Epidermal melanocyte (primary cell): ENCODE measurements at regions not wholly inside any gene's neighbourhood (a gene's known extent, or its start where the extent isn't known, plus 50 kb on each side); places are given as distances from the start of the nearest gene placed in this dataset.
A peak's percentile ranks its signal among the peaks of the same experiment; 100 is the strongest.
"Not testable (repeated sequence)": the region's sequence is repeated elsewhere in the genome, so short reads cannot be mapped to it uniquely, and the experiment has no call there.

Source experiments
- DNase-seq: peaks from one replicate; pipeline ENCODE4 v3.0.0; 2011; ENCODE audit warnings: low spot score; ENCODE audit not compliant: insufficient read length

DNA sequence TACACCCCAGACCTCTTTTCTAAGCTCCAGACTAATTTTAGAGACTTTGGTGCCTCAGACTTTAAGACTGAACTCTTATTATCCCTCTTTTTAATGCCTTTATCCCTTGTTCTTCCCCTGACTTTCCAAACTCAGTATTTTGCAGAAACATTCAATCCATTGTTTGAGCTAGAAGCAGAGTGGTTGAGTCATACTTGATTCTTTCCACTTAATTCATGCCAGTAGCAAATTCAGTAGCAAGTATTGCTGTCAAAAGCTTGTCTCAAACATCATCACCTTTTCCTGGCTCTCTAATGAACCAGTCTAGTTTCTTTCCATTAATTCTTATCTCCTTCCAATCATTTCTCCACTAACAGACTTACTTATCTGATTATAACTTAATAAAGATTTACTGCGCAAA lies 699.7 kb upstream of the ZNF804A start:
- no peak for DNase-seq

DNA sequence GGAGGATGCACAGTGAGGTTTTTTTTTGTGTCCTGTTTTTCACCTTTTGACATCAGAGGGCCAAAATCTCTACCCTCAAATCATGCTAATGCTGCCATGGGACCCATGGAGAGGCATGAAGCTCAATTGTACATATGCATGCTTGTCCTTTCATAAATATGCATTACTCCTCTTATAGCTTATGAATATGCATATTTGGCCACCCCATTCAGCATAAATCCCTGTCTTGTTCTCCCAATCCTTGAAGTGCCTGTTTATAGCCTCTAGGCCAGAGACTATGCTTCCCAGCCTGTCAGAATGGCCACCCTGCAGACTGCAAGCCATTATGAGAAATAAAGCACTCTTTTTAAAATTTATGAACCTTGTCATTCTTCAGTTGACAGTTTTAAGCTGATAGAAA lies 696.4 kb upstream of the ZNF804A start:
- DNase-seq: no peak

DNA sequence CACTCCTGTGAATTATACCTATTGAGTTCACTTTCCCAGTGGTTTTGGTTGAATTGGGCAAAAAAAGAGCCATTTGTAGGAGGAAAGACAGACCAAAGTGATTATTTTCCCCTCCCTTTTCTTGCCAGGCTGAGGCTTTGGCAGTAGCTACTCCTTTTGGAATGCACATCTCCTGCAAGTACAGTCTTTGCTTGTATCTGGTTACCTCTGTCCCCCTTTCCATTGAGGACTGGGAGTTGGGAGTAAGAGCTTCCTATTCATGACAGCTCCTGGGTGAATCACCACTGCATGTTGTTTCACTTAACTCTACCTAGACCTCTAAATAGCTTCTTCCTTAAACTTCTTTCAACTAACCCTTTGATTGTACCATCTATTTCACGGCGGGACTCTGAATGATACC lies 695.3 kb upstream of the ZNF804A start:
- no peak for DNase-seq

DNA sequence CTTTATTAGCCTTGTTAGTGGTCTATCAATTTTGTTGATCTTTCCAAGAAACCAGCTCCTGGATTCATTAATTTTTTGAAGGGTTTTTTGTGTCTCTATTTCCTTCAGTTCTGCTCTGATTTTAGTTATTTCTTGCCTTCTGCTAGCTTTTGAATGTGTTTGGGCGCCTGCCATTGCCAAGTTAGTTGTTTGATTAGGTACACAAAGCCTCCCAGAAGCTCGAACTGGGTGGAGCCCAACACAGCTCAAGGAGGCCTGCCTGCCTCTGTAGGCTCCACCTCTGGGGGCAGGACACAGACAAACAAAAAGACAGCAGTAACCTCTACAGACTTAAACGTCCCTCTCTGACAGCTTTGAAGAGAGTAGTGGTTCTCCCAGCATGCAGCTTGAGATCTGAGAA lies 682.3 kb upstream of the ZNF804A start:
- DNase-seq: not testable (repeated sequence)

DNA sequence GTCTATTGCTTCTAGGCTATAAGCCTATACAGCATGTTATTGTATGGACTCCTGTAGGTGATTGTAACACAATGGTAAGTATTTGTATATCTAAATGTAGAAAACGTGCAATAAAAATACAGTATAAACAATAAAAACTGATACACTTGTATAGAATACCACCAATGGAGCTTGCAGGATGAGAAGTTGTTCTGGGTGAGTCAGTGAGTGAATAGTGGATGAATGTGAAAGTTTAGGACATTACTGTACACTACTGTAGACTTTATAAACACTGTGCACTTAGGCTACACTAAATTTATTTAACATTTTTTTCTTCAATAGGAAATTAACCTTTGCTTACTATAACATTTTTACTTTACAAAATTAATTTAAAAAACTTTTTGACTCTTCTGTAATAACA lies 679.2 kb upstream of the ZNF804A start:
- DNase-seq: no peak

DNA sequence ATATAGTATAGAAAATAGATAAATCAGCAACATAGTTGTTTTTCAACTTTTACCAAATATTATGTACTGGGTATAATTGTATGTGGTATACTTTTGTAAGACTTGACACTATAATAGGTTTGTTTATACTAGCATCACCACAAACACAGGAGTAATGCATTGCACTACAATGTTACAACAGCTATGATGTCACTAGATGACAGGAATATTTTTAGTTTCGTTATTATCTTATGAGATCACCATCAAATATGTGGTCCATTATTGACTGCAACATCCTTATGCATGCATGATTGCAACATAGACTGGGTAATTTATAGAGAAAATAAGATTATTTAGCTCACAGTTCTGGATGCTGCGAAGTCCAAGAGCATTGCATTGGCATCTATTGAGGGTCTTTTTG lies 678.4 kb upstream of the ZNF804A start:
- no peak for DNase-seq

DNA sequence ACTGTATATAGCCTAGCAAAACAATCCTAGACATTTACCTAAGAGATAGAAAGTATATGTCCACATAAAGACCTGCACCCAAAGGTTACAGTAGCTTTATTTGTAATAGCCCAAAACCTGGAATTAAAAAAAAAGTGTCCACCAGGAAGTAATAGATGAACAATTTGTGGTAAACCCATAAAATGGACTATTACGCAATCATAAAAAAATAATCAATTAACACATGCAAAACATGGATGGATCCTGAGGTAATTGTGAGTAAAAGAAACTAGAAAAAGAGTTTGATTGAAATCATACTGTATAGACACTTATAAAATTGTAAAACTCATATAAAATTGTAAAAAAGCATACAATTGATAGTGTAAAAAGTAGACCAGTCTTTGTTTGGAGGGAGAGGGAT lies 673.0 kb upstream of the ZNF804A start:
- no peak for DNase-seq

DNA sequence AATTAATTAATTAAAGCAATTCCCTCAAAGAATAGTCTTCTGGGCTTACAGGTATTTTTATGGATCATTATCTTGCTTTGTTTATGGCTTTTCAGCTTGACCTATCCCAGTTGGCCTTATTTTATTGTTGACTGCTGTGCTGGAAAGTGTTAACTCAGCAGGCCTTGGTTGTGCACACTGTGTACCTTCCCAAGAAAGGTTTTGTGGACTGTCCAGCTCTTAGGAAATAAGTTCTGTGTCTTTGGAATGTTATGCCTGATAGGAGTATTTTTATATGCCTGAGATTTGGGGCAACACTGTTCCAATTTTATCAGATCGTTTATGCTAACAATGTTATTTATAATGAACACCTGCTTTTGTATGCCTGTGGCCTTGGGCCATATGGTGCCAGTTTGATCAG lies 671.9 kb upstream of the ZNF804A start:
- DNase-seq: no peak

DNA sequence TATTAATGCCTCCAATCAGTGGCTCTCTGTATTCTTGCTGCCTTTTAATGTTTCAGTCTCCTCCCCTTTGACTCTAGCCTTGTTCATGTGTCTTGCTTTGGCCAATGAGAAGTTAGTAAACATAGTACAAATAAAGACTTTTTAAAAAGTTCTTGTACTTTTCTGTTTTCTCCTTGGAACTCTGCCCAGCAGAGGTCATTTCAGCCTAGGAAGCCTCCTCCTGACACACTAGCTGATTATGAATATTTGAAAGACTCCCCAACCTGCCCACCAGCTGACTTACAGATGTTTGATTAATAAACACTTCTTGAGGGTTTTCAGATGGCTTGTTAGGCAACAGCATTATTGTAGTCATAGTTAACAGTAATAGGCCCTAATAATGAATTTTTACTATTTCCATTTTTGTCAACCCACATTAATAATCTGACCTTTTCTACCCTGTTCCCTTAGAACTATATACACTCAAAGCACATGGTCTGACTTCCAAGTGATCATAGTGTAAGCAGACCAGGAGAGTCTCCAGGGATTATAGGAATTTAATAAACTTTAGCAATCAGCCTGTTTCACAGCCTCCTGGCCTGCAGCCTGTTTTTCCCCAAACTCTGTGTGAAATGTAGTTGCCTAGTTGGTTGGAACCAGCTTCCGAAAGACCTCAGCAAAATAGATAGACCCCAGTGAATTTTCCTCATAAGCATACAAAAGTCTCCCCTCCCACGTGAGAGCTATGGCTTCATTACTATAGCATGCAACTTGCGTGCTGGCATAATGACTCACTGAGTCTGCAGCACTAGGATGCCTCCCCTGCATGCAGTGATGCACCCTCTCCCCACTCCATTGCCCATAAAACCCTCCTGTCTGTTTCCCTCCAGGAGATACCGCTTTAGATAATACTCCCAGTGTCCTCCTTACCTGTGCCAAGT lies 670.7 kb upstream of the ZNF804A start:
- peak; percentile 15 for DNase-seq

DNA sequence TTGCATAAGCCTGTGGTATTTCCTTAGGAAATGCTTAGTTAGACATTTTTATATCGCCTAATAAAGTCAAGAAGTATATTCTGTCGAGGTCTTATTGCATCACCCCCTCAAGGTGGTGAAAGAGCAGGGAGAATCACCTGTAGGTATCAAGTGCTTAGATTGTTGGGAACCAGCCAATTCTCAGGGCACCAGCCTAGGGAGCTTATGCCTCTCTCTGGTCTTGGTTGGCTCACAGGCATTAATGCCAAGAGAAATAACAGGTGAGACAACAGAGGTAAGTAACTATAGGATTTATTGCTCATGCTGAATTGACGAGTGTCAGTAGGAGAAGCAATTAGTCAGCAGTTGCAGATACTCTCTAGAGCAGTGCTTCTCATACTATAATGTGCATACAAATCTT lies 663.3 kb upstream of the ZNF804A start:
- no peak for DNase-seq

DNA sequence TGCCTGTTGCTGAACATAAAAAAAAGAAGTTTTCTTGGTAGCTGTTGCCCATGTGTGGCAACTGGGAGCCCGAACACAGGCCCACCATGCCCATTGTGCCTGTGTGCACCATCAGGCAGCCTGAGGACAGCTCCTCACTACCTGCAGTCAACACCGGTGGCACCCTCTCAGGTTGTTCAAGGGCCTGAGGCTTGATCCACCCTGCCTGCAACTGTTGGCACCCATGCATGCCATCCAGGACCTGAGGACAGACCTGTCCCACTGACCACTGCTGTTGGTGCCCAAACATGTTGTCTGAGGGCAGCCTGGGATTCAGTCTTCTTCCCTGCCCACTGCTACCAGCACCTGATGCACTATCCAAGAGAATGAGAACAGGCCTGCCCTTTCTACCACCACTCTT lies 661.1 kb upstream of the ZNF804A start:
- DNase-seq: no peak

DNA sequence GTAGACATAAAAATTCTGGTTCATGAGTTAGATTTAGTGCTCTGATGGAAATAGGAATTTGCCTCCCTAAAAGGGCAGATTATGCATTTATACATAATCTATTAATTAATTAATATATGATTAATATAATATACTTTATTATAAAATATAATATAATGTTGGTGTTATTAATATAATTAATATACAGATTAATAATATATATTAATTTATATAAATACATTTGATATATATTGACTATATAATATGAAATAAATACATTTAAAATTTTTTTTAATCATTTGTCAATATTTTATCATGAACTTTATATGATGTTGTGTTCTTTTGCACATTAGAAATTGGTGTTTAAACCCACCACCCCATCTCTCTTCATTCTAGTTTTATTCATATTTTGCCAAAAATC lies 652.1 kb upstream of the ZNF804A start:
- no peak for DNase-seq

DNA sequence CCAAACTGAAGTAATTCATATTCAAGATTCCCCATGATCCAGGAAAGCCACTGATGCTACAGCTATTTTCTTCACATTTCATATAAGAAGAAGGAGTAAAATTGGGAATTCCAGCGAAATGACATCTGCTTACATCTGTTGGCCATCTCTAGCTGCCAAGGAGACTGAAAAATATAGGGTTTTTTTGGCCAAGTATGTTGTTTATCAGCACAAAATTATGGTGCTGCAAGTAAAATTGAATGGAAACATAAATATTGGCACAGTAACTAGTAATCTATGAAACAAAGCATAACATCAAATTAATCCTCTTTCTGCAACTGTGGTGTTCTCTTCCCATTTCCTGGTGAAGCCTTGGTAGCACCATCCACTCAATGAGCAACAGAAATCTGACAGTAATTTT lies 649.5 kb upstream of the ZNF804A start:
- DNase-seq: no peak

DNA sequence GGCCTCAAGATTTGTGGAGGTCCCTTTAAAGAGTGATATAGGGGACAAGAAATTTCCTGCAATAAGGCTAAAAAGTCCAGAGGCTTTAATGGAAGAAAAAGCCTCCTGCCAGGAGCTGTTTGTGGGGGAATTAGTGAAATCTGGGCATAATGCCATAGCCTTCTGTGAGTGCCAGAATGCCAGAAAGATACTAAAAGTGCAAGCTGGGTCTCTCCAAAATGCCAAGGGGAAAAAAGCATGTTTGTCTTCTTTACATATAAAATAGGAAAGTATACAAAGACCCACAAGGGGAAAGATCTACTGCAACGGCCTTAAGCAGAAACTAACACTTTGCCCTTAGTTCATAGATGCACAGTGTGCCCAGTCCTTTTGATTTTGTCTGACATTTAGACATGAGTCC lies 647.7 kb upstream of the ZNF804A start:
- no peak for DNase-seq

DNA sequence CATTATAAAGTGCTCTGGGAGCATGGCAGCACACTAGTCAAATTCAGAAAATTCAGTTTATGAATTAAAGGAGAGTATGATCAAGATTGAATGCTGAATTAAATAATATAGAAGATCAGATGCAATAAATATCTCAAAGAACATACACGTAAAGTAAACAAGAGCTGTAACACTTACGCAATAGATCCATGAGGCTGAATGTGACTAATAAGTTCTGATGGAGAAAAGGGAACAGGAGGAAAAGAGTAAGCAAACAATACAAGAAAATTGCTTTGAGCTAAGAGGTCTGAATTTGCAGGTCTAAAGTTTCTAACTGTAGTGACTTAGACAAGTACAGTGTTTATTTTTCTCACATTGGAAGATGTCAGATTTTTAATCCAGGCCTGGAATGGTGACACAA lies 646.7 kb upstream of the ZNF804A start:
- no peak for DNase-seq

DNA sequence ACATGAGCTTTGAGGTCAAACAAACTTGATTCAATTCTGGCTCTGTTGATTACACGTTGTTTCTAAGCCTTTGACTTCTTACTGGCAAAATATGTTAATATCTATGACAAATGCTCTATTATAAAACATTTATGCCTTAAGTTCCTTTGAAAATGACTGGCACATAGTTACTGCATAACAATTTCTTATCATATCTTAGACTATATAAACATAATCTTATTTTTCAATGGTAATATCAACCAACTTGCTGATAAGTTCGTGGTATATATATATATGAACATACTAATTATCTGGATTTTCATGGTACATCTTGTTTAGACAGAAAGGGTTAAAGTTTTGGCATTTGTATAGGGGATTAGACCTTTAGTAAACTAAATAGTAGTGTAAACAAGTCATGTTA lies 645.6 kb upstream of the ZNF804A start:
- DNase-seq: no peak

DNA sequence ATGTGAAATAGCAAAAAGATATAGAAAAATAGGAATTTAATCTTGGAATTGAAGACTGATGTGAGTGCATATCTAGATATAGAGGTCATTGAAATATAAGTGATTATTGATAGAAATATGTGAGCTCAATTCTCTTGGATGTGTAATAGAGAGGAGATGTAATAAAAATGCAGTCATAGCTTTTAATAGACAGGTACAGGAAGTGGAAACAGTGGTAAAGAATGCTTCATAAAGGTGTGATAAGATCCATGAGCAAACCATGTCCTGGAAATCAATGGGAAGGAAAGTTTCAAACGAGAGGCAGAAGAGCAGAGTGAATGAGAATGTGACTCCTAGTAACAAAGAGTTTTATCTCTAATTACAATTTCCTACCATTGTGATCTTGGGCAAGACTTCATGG lies 634.7 kb upstream of the ZNF804A start:
- no peak for DNase-seq

DNA sequence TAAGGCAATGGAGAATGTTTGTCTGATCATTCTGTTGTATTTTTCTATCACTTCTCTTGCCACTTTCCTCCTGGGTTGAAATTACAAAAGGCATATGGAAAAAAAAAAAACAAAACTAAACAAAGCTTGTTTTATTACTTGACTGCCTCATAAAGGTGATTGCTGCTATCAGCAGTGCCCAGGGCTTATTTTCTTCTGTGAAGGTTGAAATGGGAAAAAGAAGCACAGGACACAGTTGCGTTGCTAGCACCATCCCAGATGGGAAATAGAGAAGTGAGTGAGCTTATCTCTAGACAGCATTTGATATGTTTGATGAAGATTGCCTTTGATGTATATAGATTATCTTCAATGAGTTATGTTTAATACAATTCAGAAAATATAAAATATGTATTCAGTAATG lies 633.8 kb upstream of the ZNF804A start:
- no peak for DNase-seq

DNA sequence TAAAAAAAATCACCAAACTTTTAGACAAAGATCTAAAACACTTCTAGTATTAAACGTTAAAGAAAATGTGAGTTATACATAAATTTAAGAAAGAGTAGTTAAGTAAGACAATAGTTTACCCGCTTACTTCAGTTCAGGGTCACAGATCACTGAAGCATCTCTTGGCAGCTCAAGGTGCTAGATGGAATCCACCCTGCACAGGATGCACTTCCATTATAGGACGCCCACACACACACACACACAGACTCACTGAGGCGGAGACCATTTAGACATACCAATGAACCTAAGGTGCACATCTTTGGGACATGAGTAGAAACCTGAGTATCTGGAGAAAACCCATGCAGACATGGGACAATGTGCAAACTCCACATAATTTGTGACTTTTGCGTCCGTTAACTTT lies 630.6 kb upstream of the ZNF804A start:
- no peak for DNase-seq

DNA sequence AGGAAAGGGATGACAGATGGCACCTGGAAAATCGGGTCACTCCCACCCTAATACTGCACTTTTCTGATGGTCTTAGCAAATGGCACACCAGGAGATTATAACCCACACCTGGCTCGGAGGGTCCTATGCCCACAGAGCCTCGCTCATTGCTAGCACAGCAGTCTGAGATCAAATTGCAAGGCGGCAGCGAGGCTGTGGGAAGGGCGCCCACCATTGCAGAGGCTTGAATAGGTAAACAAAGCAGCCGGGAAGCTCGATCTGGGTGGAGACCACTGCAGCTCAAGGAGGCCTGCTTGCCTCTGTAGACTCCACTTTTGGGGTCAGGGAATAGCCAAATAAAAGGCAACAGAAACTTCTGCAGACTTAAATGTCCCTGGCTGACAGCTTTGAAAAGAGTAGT lies 622.7 kb upstream of the ZNF804A start:
- DNase-seq: not testable (repeated sequence)

DNA sequence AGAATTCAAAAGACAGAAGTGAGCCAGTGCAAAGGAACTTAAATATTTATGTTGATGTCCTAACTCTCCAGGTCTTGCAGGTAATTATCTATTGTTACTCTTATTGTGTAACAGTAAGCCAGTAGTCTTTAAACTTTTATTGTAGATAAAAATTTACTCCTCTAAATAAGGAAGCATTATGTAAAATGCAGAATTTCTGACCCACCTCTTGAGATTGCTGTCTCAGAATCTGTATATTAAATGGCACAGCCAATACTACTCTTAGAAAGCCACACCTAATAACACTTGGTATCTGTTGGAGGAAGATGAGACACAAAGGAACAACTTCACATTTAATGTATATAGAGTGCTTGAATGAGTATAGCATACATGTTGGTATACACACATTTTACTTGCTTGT lies 613.5 kb upstream of the ZNF804A start:
- no peak for DNase-seq

DNA sequence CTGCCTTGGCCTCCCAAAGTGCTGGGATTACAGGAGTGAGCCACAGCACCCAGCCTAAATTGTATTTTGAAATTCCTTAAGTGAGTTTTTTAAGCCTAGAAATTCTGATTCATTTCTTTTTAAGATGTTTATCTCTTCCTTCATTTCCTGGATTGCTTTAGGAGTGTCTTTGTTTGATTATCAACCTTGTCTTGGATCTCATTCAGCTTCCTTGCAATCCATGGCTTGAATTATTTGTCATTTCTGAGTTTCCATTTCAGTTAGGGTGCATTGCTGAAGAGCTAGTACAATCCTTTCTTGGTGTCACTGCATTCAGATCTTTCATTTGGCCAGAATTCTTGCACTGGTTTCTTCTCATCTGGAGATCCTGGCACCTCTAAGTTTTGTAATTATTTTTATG lies 606.4 kb upstream of the ZNF804A start:
- DNase-seq: no peak

DNA sequence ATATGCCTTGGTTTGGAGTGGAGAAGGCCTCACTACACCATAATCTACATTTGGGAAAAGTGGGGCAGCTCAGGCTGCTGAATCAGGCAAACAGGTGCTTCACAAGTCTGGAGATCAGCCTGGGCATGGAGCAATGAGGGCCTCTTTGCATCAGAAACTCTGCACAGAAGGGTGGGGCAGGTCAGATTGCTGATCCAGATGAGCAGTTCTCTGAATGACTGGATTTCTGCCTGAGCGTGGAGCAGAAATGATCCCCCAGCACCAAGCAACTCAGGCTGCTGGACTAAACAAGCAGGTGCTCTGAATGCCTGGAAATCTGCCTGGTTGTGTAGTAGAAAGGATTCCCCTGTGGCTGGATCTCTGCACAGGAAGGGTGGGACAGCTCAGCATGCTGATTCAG lies 605.3 kb upstream of the ZNF804A start:
- DNase-seq: no peak

DNA sequence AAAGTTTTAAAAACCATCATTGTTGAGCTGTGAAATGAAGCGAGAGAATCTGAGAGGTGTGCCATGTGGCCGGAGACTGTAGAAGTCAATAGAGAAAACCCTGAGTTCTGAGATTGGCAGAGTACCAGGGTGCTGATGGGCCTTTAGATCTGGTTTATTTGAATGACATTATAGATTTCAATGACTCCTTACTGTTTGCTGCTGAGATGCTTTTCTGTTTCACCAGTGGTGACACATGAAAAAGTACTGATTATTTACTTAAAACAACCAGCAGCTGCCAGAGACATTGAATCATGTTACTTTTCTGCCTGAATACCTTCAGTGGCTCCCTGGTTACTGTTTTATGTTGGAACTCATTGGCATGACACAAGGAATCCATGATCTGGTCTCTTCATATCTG lies 602.7 kb upstream of the ZNF804A start:
- no peak for DNase-seq
